ENCODE measurements at regions not wholly inside any gene's neighbourhood (a gene's known extent, or its start where the extent isn't known, plus 50 kb on each side); places are given as distances from the start of the nearest gene placed in this dataset.
"Not testable (repeated sequence)": the region's sequence is repeated elsewhere in the genome, so short reads cannot be mapped to it uniquely, and the experiment has no call there.

GRCh38 chr4:91653067-91653466 is 650.7 kb upstream of the GRID2 start:
- no peaks in the 10 kb centered on the region for H3K36me3 ChIP-seq (ENCODE audit: control insufficient read depth in 3 of 3, insufficient read depth in 2 of 3, low read depth in 1 of 3, low read length in 3 of 3)
- H3K27ac ChIP-seq (ENCODE audit: low read depth in 1 of 3, low read length in 2 of 3): no peak overlapping the region
- H3K9me3 ChIP-seq (ENCODE audit: control insufficient read depth in 2 of 2, insufficient read depth in 1 of 2, low read depth in 1 of 2, low read length in 1 of 2): no peaks in the 10 kb centered on the region
- H3K4me1 ChIP-seq (ENCODE audit: control insufficient read depth in 3 of 3, insufficient read depth in 2 of 3, low read depth in 1 of 3, low read length in 2 of 3): no peaks in the 10 kb centered on the region
- no peak overlapping the region for H3K4me3 ChIP-seq (ENCODE audit: low read depth in 1 of 3, low read length in 3 of 3)
- H3K27me3 ChIP-seq (ENCODE audit: control insufficient read depth in 3 of 3, insufficient read depth in 3 of 3, low read length in 3 of 3): no peaks in the 10 kb centered on the region
- DNase-seq (no peak), FAIRE-seq (no peak)
- 48 to 69% (median 61%) methylated on average over 1 of the region's 1 CpG for WGBS, 3 donors

- H3K4me1 ChIP-seq (ENCODE audit: control insufficient read depth in 3 of 3, insufficient read depth in 2 of 3, low read depth in 1 of 3, low read length in 2 of 3): no peaks in the 10 kb centered on the region
- H3K36me3 ChIP-seq (ENCODE audit: control insufficient read depth in 3 of 3, insufficient read depth in 2 of 3, low read depth in 1 of 3, low read length in 3 of 3): no peaks in the 10 kb centered on the region
- FAIRE-seq (no peak), DNase-seq (no peak)
- H3K27me3 ChIP-seq (ENCODE audit: control insufficient read depth in 3 of 3, insufficient read depth in 3 of 3, low read length in 3 of 3): no peaks in the 10 kb centered on the region
- H3K4me3 ChIP-seq (ENCODE audit: low read depth in 1 of 3, low read length in 3 of 3): no peak overlapping the region
- no peak overlapping the region for H3K27ac ChIP-seq (ENCODE audit: low read depth in 1 of 3, low read length in 2 of 3)
- H3K9me3 ChIP-seq (ENCODE audit: control insufficient read depth in 2 of 2, insufficient read depth in 1 of 2, low read depth in 1 of 2, low read length in 1 of 2): no peaks in the 10 kb centered on the region
Observed at GRCh38 chr4:91681091-91681490, 622.7 kb upstream of the GRID2 start.

GRCh38 chr4:91681544-91681943 is 622.2 kb upstream of the GRID2 start:
- no peak for FAIRE-seq
- H3K9me3 ChIP-seq (ENCODE audit: control insufficient read depth in 2 of 2, insufficient read depth in 1 of 2, low read depth in 1 of 2, low read length in 1 of 2): no peaks in the 10 kb centered on the region
- no peaks in the 10 kb centered on the region for H3K36me3 ChIP-seq (ENCODE audit: control insufficient read depth in 3 of 3, insufficient read depth in 2 of 3, low read depth in 1 of 3, low read length in 3 of 3)
- no peak for DNase-seq
- no peaks in the 10 kb centered on the region for H3K4me1 ChIP-seq (ENCODE audit: control insufficient read depth in 3 of 3, insufficient read depth in 2 of 3, low read depth in 1 of 3, low read length in 2 of 3)
- no peak overlapping the region for H3K27ac ChIP-seq (ENCODE audit: low read depth in 1 of 3, low read length in 2 of 3)
- H3K4me3 ChIP-seq (ENCODE audit: low read depth in 1 of 3, low read length in 3 of 3): no peak overlapping the region
- no peaks in the 10 kb centered on the region for H3K27me3 ChIP-seq (ENCODE audit: control insufficient read depth in 3 of 3, insufficient read depth in 3 of 3, low read length in 3 of 3)
- WGBS, 3 donors: 51 to 66% (median 66%) methylated on average over 1 of the region's 1 CpG

GRCh38 chr4:91684955-91685354 is 618.8 kb upstream of the GRID2 start:
- Histone ChIP-seq H3K27me3 (ENCODE audit: control insufficient read depth in 3 of 3, insufficient read depth in 3 of 3, low read length in 3 of 3) (no peaks in the 10 kb centered on the region), H3K4me3 (ENCODE audit: low read depth in 1 of 3, low read length in 3 of 3) (no peak overlapping the region), H3K27ac (ENCODE audit: low read depth in 1 of 3, low read length in 2 of 3) (no peak overlapping the region), H3K9me3 (ENCODE audit: control insufficient read depth in 2 of 2, insufficient read depth in 1 of 2, low read depth in 1 of 2, low read length in 1 of 2) (no peaks in the 10 kb centered on the region), H3K4me1 (ENCODE audit: control insufficient read depth in 3 of 3, insufficient read depth in 2 of 3, low read depth in 1 of 3, low read length in 2 of 3) (no peaks in the 10 kb centered on the region), H3K36me3 (ENCODE audit: control insufficient read depth in 3 of 3, insufficient read depth in 2 of 3, low read depth in 1 of 3, low read length in 3 of 3) (no peaks in the 10 kb centered on the region)
- FAIRE-seq: no peak
- WGBS, 3 donors: 72 to 83% (median 82%) methylated on average over 1 of the region's 1 CpG
- no peak for DNase-seq

- H3K4me1 ChIP-seq (ENCODE audit: control insufficient read depth in 3 of 3, insufficient read depth in 2 of 3, low read depth in 1 of 3, low read length in 2 of 3): no peaks in the 10 kb centered on the region
- DNase-seq: no peak
- H3K9me3 ChIP-seq (ENCODE audit: control insufficient read depth in 2 of 2, insufficient read depth in 1 of 2, low read depth in 1 of 2, low read length in 1 of 2): peaks cover 0 to 3% of the 10 kb centered on the region in 2 donors
- FAIRE-seq: no peak
- H3K4me3 ChIP-seq (ENCODE audit: low read depth in 1 of 3, low read length in 3 of 3): no peak overlapping the region
- no peaks in the 10 kb centered on the region for H3K27me3 ChIP-seq (ENCODE audit: control insufficient read depth in 3 of 3, insufficient read depth in 3 of 3, low read length in 3 of 3)
- H3K27ac ChIP-seq (ENCODE audit: low read depth in 1 of 3, low read length in 2 of 3): no peak overlapping the region
- H3K36me3 ChIP-seq (ENCODE audit: control insufficient read depth in 3 of 3, insufficient read depth in 2 of 3, low read depth in 1 of 3, low read length in 3 of 3): no peaks in the 10 kb centered on the region
Observed at GRCh38 chr4:91688413-91688812, 615.4 kb upstream of the GRID2 start.

- FAIRE-seq, DNase-seq: not testable (repeated sequence)
Observed at GRCh38 chr4:91699691-91700090, 604.1 kb upstream of the GRID2 start.

GRCh38 chr4:91729851-91730250 is 573.9 kb upstream of the GRID2 start:
- FAIRE-seq (no peak), DNase-seq (no peak)
- no peaks in the 10 kb centered on the region for H3K4me1 ChIP-seq (ENCODE audit: control insufficient read depth in 3 of 3, insufficient read depth in 2 of 3, low read depth in 1 of 3, low read length in 2 of 3)
- H3K27me3 ChIP-seq (ENCODE audit: control insufficient read depth in 3 of 3, insufficient read depth in 3 of 3, low read length in 3 of 3): no peaks in the 10 kb centered on the region
- 92 to 96% (median 92%) methylated on average over 2 of the region's 2 CpGs for WGBS, 3 donors
- H3K4me3 ChIP-seq (ENCODE audit: low read depth in 1 of 3, low read length in 3 of 3): no peak overlapping the region
- no peak overlapping the region for H3K27ac ChIP-seq (ENCODE audit: low read depth in 1 of 3, low read length in 2 of 3)
- no peaks in the 10 kb centered on the region for H3K9me3 ChIP-seq (ENCODE audit: control insufficient read depth in 2 of 2, insufficient read depth in 1 of 2, low read depth in 1 of 2, low read length in 1 of 2)
- H3K36me3 ChIP-seq (ENCODE audit: control insufficient read depth in 3 of 3, insufficient read depth in 2 of 3, low read depth in 1 of 3, low read length in 3 of 3): no peaks in the 10 kb centered on the region

More at GRCh38 chr4:91699691-91700090, 604.1 kb upstream of the GRID2 start:
- H3K4me3 ChIP-seq (ENCODE audit: low read depth in 1 of 3, low read length in 3 of 3); H3K27ac ChIP-seq (ENCODE audit: low read depth in 1 of 3, low read length in 2 of 3); H3K27me3 ChIP-seq (ENCODE audit: control insufficient read depth in 3 of 3, insufficient read depth in 3 of 3, low read length in 3 of 3); H3K36me3 ChIP-seq (ENCODE audit: control insufficient read depth in 3 of 3, insufficient read depth in 2 of 3, low read depth in 1 of 3, low read length in 3 of 3); H3K9me3 ChIP-seq (ENCODE audit: control insufficient read depth in 2 of 2, insufficient read depth in 1 of 2, low read depth in 1 of 2, low read length in 1 of 2); H3K4me1 ChIP-seq (ENCODE audit: control insufficient read depth in 3 of 3, insufficient read depth in 2 of 3, low read depth in 1 of 3, low read length in 2 of 3): not testable (repeated sequence)
- WGBS, 3 donors: 55 to 66% (median 63%) methylated on average over 4 of the region's 4 CpGs

GRCh38 chr4:91734682-91735081 is 569.1 kb upstream of the GRID2 start:
- H3K36me3 ChIP-seq (ENCODE audit: control insufficient read depth in 3 of 3, insufficient read depth in 2 of 3, low read depth in 1 of 3, low read length in 3 of 3): no peaks in the 10 kb centered on the region
- H3K27ac ChIP-seq (ENCODE audit: low read depth in 1 of 3, low read length in 2 of 3): no peak overlapping the region
- peak; percentile 2 to 5 for DNase-seq
- H3K27me3 ChIP-seq (ENCODE audit: control insufficient read depth in 3 of 3, insufficient read depth in 3 of 3, low read length in 3 of 3): no peaks in the 10 kb centered on the region
- no peaks in the 10 kb centered on the region for H3K9me3 ChIP-seq (ENCODE audit: control insufficient read depth in 2 of 2, insufficient read depth in 1 of 2, low read depth in 1 of 2, low read length in 1 of 2)
- no peak overlapping the region for H3K4me3 ChIP-seq (ENCODE audit: low read depth in 1 of 3, low read length in 3 of 3)
- H3K4me1 ChIP-seq (ENCODE audit: control insufficient read depth in 3 of 3, insufficient read depth in 2 of 3, low read depth in 1 of 3, low read length in 2 of 3): no peaks in the 10 kb centered on the region
- 15 to 30% (median 28%) methylated on average over 1 of the region's 1 CpG for WGBS, 3 donors
- FAIRE-seq: no peak

GRCh38 chr4:91738831-91739230 is 564.9 kb upstream of the GRID2 start:
- not testable (repeated sequence) for H3K4me3 ChIP-seq (ENCODE audit: low read depth in 1 of 3, low read length in 3 of 3); H3K27ac ChIP-seq (ENCODE audit: low read depth in 1 of 3, low read length in 2 of 3); H3K36me3 ChIP-seq (ENCODE audit: control insufficient read depth in 3 of 3, insufficient read depth in 2 of 3, low read depth in 1 of 3, low read length in 3 of 3); H3K4me1 ChIP-seq (ENCODE audit: control insufficient read depth in 3 of 3, insufficient read depth in 2 of 3, low read depth in 1 of 3, low read length in 2 of 3); H3K27me3 ChIP-seq (ENCODE audit: control insufficient read depth in 3 of 3, insufficient read depth in 3 of 3, low read length in 3 of 3); FAIRE-seq; H3K9me3 ChIP-seq (ENCODE audit: control insufficient read depth in 2 of 2, insufficient read depth in 1 of 2, low read depth in 1 of 2, low read length in 1 of 2); DNase-seq

Data from small intestine (tissue), 7 donors.